Adrenal gland (tissue), 9 donors: ENCODE measurements at regions not wholly inside any gene's neighbourhood (a gene's known extent, or its start where the extent isn't known, plus 50 kb on each side); places are given as distances from the start of the nearest gene placed in this dataset.

Experiments
- DNase-seq, 7 donors: peaks; one replicate each; pipeline ENCODE4 v3.0.0-alpha.2; 2019 to 2020
- H3K27ac ChIP-seq, 5 donors: fragments of 200-600 bp; sonication (generic) in 4 of 5; 1 replicate in 3 of 5; 2 replicates in 2 of 5; pipeline versions ENCODE4 v1.5.1 to v1.8.0; 2016 to 2020; ENCODE audit warnings: mild to moderate bottlenecking in 1 of 5
- H3K27me3 ChIP-seq: fragments of 200-600 bp; 2 replicates; pipeline ENCODE4 v1.8.0; 2021
- H3K36me3 ChIP-seq, 2 donors: fragments of 200-600 bp; replicated peaks in 1 of 2; 1 replicate in 1 of 2; 2 replicates in 1 of 2; pipeline versions ENCODE4 v1.5.1 to v1.8.0; 2018 to 2022
- H3K4me1 ChIP-seq, 2 donors: fragments of 200-600 bp; replicated peaks in 1 of 2; 1 replicate in 1 of 2; 2 replicates in 1 of 2; pipeline versions ENCODE4 v1.5.1 to v1.8.0; 2018 to 2021
- H3K4me3 ChIP-seq, 4 donors: fragments of 200-600 bp; sonication (generic) in 3 of 4; one replicate each; pipeline ENCODE4 v1.5.1; 2016 to 2018
- H3K9me3 ChIP-seq, 3 donors: fragments of 200-600 bp; sonication (generic) in 1 of 3; replicated peaks in 1 of 3; 1 replicate in 2 of 3; 2 replicates in 1 of 3; pipeline versions ENCODE4 v1.5.1 to v1.8.0; 2016 to 2021
- CTCF ChIP-seq, 6 experiments: fragments of 450-650 bp in 4 of 6; fragments of 200-600 bp in 2 of 6; sonication (generic) in 1 of 6; IDR thresholded peaks; 1 replicate in 5 of 6; 2 replicates in 1 of 6; pipeline versions ENCODE4 v1.5.1 to v1.8.0; 2016 to 2021; ENCODE audit warnings: antibody characterized with exemption in 6 of 6, mild to moderate bottlenecking in 2 of 6, moderate library complexity in 1 of 6
- POLR2A ChIP-seq, 2 donors: fragments of 450-650 bp; IDR thresholded peaks; one replicate each; pipeline ENCODE4 v1.6.1; 2017; ENCODE audit warnings: antibody characterized with exemption in 2 of 2, mild to moderate bottlenecking in 2 of 2, moderate library complexity in 1 of 2
- WGBS, 4 donors: extraction: QIAGEN DNeasy Blood & Tissue Kit in 2 of 4; methylation state at CpG; one replicate each; pipeline versions ENCODE4 v1.1.5 to v1.1.7; 2013 to 2017; 5-methylcytosine and 5-hydroxymethylcytosine counted together
- intact Hi-C, 2 donors: fragments of 100-400 bp; cut with DNase I; formaldehyde crosslinking; loops; one replicate each; pipeline versions ENCODE4 v1.14.1 to v1.15.0; 2022 to 2023
- donor health status: healthy with polysubstance abuse.
- donor health status: Bipolar disorder and iron deficiency.
- donor health status: DM: yes; HTN: yes; CAD: no.
- donor health status: DM: no; HTN: no; CAD: no.
- donor health status: DM: no; HTN: no; CAD: no.

GRCh38 chr5:135108992-135109391 is 75.0 kb upstream of the PITX1 start:
- DNase-seq: no peak
- Histone ChIP-seq H3K9me3 (no peaks in the 10 kb centered on the region), H3K27me3 (no peaks in the 10 kb centered on the region), H3K36me3 (no peaks in the 10 kb centered on the region), H3K27ac (no peak overlapping the region), H3K4me1 (peaks cover 0 to 7% of the 10 kb centered on the region in 2 donors), H3K4me3 (no peak overlapping the region)
- WGBS, 4 donors: 93 to 96% (median 94%) methylated on average over 6 to 7 of the region's 7 CpGs
- no peak for TF ChIP-seq CTCF (IDR thresholded peaks at IDR 0.05)
- no peak for TF ChIP-seq POLR2A (IDR thresholded peaks at IDR 0.05)
- intact Hi-C loops: no loop called here

- no peak for TF ChIP-seq POLR2A (IDR thresholded peaks at IDR 0.05)
- no peak for TF ChIP-seq CTCF (IDR thresholded peaks at IDR 0.05)
- intact Hi-C loops: no loop called here
- no peaks in the 10 kb centered on the region for H3K36me3 ChIP-seq
- H3K4me1 ChIP-seq: peaks cover 0 to 7% of the 10 kb centered on the region in 2 donors
- H3K27ac ChIP-seq: no peak overlapping the region
- DNase-seq: no peak
- H3K4me3 ChIP-seq: no peak overlapping the region
- 85 to 97% (median 95%) methylated on average over 3 of the region's 3 CpGs for WGBS, 4 donors
- H3K9me3 ChIP-seq: no peaks in the 10 kb centered on the region
- no peaks in the 10 kb centered on the region for H3K27me3 ChIP-seq
Measured at GRCh38 chr5:135108569-135108968, 74.5 kb upstream of the PITX1 start.

GRCh38 chr5:135107986-135108385 is 74.0 kb upstream of the PITX1 start:
- intact Hi-C loops: no loop called here
- no peaks in the 10 kb centered on the region for H3K36me3 ChIP-seq
- no peak overlapping the region for H3K4me3 ChIP-seq
- H3K9me3 ChIP-seq: no peaks in the 10 kb centered on the region
- H3K4me1 ChIP-seq: peaks cover 0 to 7% of the 10 kb centered on the region in 2 donors
- H3K27me3 ChIP-seq: no peaks in the 10 kb centered on the region
- no peak for DNase-seq
- WGBS, 4 donors: 87 to 89% (median 88%) methylated on average over 3 of the region's 3 CpGs
- H3K27ac ChIP-seq: no peak overlapping the region
- TF ChIP-seq CTCF (IDR thresholded peaks at IDR 0.05) (no peak), POLR2A (IDR thresholded peaks at IDR 0.05) (no peak)

GRCh38 chr5:135106610-135107471 is 72.8 kb upstream of the PITX1 start:
- intact Hi-C loops: no loop called here
- no peak overlapping the region for H3K27ac ChIP-seq
- no peaks in the 10 kb centered on the region for H3K36me3 ChIP-seq
- no peaks in the 10 kb centered on the region for H3K27me3 ChIP-seq
- TF ChIP-seq POLR2A (IDR thresholded peaks at IDR 0.05) (no peak), CTCF (IDR thresholded peaks at IDR 0.05) (no peak)
- peaks cover 0 to 7% of the 10 kb centered on the region in 2 donors for H3K4me1 ChIP-seq
- DNase-seq: no peak
- H3K9me3 ChIP-seq: no peaks in the 10 kb centered on the region
- H3K4me3 ChIP-seq: no peak overlapping the region
- WGBS, 4 donors: 65 to 68% (median 66%) methylated on average over 14 to 19 of the region's 19 CpGs
